Testis (tissue), 2 donors: ENCODE measurements at regions not wholly inside any gene's neighbourhood (a gene's known extent, or its start where the extent isn't known, plus 50 kb on each side); places are given as distances from the start of the nearest gene placed in this dataset.

ENCODE experiments used
- POLR2A ChIP-seq: fragments of 450-650 bp; IDR thresholded peaks from one replicate; pipeline ENCODE4 v1.6.1; 2017; ENCODE audit warnings: antibody characterized with exemption, mild to moderate bottlenecking, moderate library complexity
- TF ChIP-seq, protein P1 (sequence below), 3 experiments: fragments of 450-650 bp in 2 of 3; fragments of 200-600 bp in 1 of 3; sonication (generic) in 1 of 3; IDR thresholded peaks; one replicate each; pipeline ENCODE4 v1.5.1; 2016 to 2019; ENCODE audit warnings: antibody characterized with exemption in 3 of 3, mild to moderate bottlenecking in 2 of 3, moderate library complexity in 1 of 3

DNA sequence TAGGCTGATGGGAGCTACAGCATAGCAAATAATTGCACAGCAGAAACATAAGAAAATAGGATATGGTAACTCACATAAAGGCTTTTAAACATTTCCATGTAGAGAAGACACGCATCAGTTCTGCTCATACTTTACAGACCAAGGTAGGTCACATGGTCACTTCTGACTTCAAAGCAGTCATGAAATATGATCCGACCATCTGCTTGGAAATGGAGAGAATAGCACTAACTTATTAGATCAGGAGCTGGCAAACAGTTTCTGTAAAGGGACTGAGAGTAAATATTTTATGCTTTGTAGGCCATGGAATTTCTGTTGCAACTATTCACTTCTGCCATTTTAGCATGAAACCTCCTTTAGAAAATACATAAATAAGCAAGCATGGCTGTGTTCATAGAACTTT is 936.6 kb upstream of the FANCL start:
- TF ChIP-seq, protein P1, sequence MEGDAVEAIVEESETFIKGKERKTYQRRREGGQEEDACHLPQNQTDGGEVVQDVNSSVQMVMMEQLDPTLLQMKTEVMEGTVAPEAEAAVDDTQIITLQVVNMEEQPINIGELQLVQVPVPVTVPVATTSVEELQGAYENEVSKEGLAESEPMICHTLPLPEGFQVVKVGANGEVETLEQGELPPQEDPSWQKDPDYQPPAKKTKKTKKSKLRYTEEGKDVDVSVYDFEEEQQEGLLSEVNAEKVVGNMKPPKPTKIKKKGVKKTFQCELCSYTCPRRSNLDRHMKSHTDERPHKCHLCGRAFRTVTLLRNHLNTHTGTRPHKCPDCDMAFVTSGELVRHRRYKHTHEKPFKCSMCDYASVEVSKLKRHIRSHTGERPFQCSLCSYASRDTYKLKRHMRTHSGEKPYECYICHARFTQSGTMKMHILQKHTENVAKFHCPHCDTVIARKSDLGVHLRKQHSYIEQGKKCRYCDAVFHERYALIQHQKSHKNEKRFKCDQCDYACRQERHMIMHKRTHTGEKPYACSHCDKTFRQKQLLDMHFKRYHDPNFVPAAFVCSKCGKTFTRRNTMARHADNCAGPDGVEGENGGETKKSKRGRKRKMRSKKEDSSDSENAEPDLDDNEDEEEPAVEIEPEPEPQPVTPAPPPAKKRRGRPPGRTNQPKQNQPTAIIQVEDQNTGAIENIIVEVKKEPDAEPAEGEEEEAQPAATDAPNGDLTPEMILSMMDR (IDR thresholded peaks at IDR 0.05): no peak
- TF ChIP-seq POLR2A: no peak
